Lower lobe of right lung (tissue), 2 donors: ENCODE measurements at regions not wholly inside any gene's neighbourhood (a gene's known extent, or its start where the extent isn't known, plus 50 kb on each side); places are given as distances from the start of the nearest gene placed in this dataset.

Source experiments
- ATAC-seq, 2 donors: fragments of 200-7000 bp; cut with Tn5 transposase; one replicate each; pipeline ENCODE4 v1.9.1; 2020 to 2022; ENCODE audit warnings: mild to moderate bottlenecking in 2 of 2, moderate library complexity in 2 of 2
- DNase-seq: peaks from one replicate; pipeline ENCODE4 v3.0.0-alpha.2; 2020
- H3K27ac ChIP-seq: fragments of 200-600 bp; one replicate; pipeline ENCODE4 v1.8.0; 2022
- H3K27me3 ChIP-seq: fragments of 200-600 bp; one replicate; pipeline ENCODE4 v1.8.0; 2022; ENCODE audit warnings: low read depth
- H3K36me3 ChIP-seq: fragments of 200-600 bp; one replicate; pipeline ENCODE4 v1.8.0; 2022; ENCODE audit warnings: mild to moderate bottlenecking
- H3K4me1 ChIP-seq: fragments of 200-600 bp; one replicate; pipeline ENCODE4 v1.8.0; 2022
- H3K4me3 ChIP-seq: fragments of 200-600 bp; one replicate; pipeline ENCODE4 v1.8.0; 2022; ENCODE audit warnings: mild to moderate bottlenecking
- H3K9me3 ChIP-seq: fragments of 200-600 bp; one replicate; pipeline ENCODE4 v1.8.0; 2022
- intact Hi-C: fragments of 100-400 bp; cut with DNase I; formaldehyde crosslinking; loops from one replicate; pipeline ENCODE4 v1.11.0; 2022
- TF ChIP-seq, protein P1 (sequence below): fragments of 200-600 bp; IDR thresholded peaks from one replicate; pipeline ENCODE4 v1.8.0; 2022; ENCODE audit warnings: antibody characterized with exemption, mild to moderate bottlenecking
- donor health status: DM: no; HTN: yes; CAD: no; lungs with severe emphysema.

DNA sequence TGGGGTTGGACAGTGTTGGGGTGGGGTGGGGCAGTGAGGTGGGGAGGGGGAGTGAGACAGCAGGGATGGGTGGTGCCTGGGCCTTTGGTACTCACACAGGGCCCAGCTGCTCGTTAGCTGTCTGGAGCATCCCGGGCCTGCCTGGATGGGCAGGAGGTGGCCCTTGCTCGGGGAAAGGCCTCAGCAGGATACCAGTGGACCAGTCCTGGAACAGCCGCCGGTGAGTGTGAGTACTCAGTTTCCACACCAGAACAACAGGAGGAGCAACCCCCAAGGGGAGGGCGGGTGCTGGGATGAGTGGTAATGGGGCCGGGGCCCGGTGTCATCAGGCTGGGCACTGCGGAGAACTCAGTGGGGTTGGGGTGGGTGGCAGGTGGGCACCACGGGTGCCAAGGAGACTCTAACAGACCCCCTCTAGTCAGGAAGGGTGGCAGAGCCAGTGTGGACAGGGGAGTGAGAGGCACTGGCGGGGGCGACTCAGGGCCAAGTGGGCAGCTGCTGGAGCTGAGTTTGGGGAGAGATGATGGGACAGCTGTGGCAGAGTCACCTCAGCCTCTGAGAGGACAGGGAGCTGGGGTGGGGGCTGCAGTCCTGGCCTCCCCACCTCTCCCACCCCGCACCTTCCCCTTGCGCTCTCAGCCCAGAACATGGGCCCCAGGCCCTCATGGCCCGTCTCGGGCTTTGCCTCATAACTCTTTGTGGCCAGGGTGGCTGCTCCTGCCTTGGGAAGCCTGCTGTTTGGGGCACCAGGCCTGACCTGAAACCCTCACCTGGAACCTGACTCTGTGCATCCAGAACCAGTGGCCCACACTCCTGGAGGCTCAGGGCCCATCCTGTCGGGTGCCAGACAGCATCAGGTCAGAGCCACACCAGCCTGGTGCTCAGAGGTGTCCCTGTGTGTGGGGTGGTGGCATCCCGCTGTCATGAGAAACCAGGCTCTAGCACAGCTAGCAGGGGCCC is 52.1 kb upstream of the PRR23E start:
- intact Hi-C loops, result no loop called here
- Histone ChIP-seq H3K27ac (no peak overlapping the region), H3K4me3 (no peak overlapping the region), H3K36me3 (no peaks in the 10 kb centered on the region), H3K27me3 (peaks cover 9% of the 10 kb centered on the region), H3K9me3 (no peaks in the 10 kb centered on the region), H3K4me1 (peaks cover 5% of the 10 kb centered on the region)
- no peak for DNase-seq
- ATAC-seq, result no peak
- TF ChIP-seq, protein P1, sequence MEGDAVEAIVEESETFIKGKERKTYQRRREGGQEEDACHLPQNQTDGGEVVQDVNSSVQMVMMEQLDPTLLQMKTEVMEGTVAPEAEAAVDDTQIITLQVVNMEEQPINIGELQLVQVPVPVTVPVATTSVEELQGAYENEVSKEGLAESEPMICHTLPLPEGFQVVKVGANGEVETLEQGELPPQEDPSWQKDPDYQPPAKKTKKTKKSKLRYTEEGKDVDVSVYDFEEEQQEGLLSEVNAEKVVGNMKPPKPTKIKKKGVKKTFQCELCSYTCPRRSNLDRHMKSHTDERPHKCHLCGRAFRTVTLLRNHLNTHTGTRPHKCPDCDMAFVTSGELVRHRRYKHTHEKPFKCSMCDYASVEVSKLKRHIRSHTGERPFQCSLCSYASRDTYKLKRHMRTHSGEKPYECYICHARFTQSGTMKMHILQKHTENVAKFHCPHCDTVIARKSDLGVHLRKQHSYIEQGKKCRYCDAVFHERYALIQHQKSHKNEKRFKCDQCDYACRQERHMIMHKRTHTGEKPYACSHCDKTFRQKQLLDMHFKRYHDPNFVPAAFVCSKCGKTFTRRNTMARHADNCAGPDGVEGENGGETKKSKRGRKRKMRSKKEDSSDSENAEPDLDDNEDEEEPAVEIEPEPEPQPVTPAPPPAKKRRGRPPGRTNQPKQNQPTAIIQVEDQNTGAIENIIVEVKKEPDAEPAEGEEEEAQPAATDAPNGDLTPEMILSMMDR, result no peak

DNA sequence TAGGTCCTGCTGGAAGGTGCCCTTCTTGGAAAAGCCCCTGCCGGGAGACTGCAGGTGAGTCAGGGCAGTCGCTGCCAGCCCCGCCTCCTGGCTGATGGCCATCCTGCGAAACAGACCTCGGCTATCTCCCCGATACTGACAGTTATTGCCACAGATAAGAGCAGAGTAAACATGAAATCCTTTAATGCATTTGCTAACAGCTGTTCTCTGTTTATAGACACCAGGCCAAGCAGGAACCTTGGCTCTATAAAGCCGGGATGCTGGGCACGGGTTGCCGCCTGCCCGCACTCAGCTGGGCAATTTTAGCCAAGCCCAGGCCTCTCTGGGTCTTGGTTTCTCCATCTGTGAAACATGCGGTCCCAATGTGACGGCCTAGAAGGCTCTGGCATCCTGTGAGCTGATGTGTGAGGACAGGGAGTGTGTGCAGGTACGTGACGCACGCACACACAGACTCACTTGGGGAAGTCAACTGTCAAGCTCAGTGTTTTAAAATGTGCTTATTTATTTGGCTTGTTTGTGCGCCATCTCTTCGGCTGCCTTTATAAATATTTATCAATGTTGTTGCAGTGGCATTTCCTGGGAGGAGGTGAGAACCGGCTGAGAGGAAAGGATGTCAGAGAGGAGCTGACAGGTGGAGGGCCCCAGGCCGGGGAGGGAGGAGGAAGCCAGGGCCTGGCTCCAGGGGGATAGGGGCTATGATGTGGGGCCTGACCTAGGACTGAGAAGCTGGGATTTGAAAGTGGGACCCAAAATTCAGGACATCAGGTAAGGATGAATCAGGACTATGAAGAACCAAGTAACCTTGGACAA is 50.8 kb upstream of the PRR23E start:
- DNase-seq (no peak), ATAC-seq (peak; percentile 13 to 62)
- no peak overlapping the region for H3K4me3 ChIP-seq
- H3K36me3 ChIP-seq, result no peaks in the 10 kb centered on the region
- H3K27me3 ChIP-seq, result no peaks in the 10 kb centered on the region
- TF ChIP-seq, protein P1, result no peak
- no peak overlapping the region for H3K27ac ChIP-seq
- peaks cover 4% of the 10 kb centered on the region for H3K4me1 ChIP-seq
- H3K9me3 ChIP-seq, result no peaks in the 10 kb centered on the region
- intact Hi-C loops, result no loop called here
